Activated CD4-positive, alpha-beta T cell treated with anti-CD3 and anti-CD28 coated beads, Interleukin-2, Interleukin-6, amounts not matched to agents 100 ng/mL and 50 ng/mL, durations not matched to agents 16 hours and 8 hours (primary cell): ENCODE measurements at regions not wholly inside any gene's neighbourhood (a gene's known extent, or its start where the extent isn't known, plus 50 kb on each side); places are given as distances from the start of the nearest gene placed in this dataset.

Experiments used
- DNase-seq: peaks from one replicate; pipeline ENCODE4 v3.0.0-alpha.2; 2020

DNA sequence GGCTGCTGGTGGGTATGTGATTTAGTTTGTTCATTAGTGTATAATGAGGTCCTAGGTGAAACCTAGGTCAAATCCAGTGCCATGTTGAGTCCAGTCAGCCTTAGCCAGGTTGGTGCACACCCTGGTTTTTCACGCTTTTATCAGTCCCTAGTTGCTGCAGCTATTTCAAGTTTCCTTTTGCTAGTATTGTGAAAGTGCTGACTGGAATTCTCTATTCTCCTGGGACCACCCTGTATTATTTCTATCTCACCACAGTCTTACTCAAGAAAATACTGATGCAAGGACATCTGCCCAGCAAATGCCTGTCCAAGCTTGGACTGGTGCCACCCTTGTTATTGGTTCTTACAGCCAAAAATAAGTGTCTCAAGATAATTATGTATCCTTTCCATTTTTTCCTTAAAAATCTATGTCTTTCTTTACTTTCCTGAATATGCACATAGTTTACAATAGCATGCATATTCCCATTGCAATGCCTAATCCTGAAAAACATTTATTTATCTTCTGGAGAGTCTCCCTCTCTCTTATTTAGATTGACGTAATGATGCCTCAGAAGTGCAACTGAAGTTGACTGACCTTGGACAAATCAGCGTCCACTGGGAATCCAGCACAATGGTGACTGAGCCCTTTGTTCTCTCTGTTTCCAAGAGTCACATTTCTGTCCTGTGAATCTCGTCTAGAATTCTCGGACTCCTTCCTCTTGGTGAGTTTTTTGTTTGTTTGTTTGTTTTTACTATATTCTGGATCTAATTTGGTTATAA is 1075.0 kb downstream of the CDH9 start:
- DNase-seq, result no peak

DNA sequence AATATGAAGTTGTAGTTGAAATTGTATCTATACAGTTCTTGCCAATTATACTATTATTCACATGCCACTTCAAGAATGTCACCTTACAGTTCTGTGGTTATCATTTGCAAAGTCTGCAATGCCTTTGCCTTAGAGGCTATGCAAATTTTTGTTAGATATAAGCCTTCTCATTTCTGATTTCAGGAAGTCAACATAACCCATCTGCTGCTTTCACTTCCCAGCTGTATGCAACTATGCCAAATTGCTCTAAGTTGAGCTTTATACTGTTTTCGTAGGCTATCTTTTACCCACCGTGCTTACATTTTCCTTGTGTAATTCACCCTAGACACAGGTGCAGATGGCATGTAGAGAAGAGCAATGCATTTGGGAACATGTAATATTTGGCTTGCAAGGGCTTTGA is 1083.0 kb downstream of the CDH9 start:
- DNase-seq, result no peak

DNA sequence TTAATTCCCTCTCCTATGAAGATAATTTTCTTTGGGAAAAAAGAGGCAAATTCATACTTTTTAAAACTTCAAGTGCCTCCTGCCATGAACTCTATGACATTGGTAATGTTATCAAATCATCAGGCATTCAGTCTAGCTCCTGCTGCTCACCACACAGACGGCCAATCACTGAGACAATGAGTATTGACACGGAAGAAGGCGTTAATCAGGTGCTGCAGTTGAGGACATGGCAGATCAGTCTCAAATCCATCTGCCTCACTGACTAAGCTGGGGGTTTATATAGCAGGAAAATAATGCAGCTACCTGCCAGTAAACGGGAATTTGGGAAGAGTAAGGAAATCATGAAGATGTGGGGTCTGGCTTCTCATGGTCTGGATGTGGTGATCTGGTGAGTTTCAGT is 1087.7 kb downstream of the CDH9 start:
- DNase-seq, result no peak

DNA sequence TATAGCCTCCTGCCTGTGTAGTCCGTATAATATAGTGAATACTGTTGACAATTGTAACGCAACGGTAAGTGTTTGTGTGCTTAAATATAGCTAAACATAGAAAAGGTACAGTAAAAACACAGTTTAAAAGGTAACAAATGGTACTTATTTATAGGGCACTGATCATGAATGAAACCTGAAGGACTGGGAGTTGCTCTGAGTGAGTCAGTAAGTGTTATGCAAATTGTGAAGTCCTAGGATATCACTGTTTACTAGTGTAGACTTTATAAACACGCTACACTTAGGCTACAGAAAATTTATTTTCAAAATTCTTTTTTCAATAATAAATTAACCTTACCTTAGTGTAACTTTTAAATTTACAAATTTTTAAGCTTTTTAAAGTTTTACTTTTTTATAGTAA is 1090.1 kb downstream of the CDH9 start:
- no peak for DNase-seq

DNA sequence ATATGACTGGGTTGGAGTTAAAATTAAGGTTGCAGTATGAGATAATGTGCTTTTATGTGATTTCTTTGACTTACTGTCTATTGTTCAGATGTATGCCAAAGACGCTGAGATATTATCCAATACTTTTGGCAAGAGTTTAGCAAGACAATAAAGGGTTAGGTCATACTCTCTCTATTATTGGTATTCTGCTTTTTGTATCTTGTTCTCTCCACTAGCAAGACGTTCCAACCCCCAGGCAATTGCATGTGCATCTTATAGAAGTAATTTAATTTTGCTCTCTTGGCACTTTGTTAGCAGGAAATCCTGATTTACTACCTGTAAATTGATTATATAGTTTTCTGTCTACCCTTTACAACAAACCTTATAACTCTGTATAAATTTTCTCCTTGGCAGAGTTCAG is 1093.6 kb downstream of the CDH9 start:
- no peak for DNase-seq

DNA sequence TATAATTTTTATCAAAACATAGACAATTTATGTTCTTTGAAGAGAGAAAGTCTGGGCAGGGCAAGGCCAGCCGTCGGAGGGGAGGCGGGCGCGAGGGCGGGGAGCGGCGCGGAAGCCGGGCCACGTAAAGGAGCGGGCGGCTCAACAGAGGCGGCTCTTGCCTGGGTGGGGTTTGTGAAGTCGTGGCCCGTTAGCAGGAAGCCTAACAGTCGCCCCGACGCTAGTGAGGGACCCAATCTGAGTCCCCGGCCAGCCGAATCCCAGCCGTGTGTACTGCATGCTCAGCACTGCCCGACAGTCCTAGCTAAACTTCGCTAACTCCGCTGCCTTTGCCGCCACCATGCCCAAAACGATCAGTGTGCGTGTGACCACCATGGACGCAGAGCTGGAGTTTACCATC is 1129.2 kb downstream of the CDH9 start:
- no peak for DNase-seq

DNA sequence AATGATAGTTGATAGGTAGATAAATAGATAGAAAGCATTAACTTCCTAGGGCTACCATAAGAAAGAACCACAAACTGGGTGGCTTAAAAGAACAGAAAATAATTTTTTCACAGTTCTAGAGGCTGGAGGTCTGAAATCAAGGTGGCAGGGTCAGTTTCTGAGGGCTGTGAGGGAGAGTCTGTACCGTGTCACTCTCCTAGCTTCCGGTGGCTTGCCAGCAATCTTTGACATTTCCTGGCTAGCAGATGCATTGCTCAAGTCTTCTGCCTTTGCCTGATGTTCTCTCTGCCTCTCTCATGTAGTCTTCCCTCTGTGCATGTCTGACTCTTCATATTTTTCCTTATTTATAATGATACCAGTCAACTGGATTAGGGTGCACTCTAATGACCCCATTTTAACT is 1132.7 kb downstream of the CDH9 start:
- DNase-seq, result no peak

DNA sequence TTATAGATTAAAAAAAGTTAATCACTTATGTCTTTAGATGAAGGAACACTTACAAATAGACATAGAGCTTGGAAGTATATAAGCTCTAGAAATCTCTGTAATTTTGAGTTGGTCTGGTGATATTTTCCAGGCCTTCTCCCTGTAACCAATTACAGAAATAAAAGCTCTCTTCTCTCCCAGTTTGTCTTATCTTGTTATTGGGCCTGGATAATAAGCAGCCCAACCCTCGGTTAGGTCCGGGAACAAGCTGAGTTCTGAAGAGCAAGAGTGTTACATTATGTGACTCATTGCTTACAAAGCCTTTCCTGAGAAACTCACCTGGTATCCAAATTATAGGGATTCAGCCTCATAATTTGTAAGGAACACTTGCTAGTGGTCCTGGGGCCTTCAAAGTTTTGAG is 1146.2 kb downstream of the CDH9 start:
- DNase-seq, result no peak

DNA sequence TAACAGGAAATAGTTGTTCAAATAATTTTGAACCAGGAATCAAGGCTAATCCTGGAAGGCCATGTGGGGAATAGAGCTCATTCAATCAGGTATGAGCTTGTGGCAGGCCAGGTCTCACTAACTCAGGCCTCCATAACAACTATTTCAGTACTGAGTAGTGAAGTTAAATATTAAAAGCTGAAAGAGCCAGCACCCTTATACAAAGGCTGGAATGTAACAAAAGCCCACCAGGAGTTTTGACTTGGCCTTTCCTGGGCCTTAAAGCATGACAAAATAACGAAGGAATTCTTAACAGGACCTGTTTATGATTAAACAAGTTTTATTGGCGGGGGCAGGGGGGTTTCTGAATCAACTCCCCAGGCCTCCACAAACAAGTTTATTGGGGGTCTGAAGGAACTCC is 1146.7 kb downstream of the CDH9 start:
- DNase-seq, result no peak

DNA sequence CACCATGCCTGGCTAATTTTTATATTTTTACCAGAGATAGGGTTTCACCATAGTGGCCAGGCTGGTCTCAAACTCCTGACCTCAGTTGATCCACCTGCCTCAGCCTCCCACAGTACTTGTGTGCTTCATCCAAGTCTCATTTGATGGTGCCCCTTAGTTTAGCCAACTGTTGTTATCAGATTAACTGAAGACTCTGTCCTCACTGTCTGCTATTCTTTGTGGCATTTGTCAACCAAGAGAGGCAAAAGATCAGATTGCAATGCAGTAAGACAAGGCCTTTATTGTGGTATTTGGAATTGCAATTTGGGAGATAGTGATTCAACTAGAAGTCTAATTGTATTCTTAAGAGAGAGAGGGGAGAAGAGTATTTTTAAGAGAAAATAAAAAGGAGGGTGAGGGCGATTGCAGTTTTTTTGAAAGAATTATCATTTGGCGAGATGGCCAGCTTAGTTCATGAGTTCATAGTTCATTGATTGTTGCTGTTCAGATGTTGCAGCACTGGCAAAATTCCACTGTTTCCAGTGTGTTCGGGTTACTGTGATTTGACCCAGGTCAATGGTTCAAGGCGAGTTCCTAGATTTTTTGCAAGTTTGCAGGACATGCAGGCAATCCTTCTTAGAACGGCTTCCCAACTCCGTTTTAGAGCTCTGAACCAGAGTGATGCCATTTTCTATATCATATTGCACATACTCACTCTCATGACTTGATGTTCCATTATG is 1156.9 kb downstream of the CDH9 start:
- no peak for DNase-seq

DNA sequence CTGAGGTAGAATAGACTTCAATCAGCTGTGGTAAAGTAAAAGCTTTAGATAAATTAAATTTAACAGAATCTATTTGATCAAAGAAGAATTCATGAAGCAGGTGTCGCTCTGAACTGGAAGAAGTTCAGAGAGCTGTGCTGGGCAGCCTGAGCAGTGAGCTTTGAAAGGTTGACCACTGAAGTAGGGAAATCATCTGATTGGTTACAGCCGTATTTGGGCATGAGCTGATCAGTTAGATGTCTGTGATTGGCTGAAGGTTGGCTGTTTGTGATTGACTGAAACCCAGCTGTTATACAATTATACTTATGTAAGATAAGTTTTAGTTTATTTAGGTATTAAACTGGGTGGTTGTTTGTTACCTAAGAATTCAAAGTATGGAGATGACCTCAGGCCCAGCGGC is 1174.6 kb downstream of the CDH9 start:
- DNase-seq, result no peak

DNA sequence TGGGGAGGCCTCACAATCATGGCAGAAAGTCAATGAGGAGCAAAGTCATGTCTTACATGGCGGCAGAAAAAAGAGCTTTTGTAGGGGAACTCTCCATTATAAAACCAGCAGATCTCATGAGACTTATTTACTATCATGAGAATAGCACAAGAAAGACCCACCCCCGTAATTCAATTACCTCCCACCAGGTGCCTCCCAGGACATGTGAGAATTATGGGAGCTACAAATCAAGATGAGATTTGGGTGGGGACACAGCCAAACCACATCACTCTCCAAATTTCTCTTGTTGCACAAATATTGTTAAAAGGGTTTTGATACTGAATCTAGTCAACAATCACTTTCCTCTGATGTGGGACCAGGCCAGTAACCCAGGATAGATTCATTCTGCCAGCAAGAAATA is 1176.1 kb downstream of the CDH9 start:
- DNase-seq, result no peak

DNA sequence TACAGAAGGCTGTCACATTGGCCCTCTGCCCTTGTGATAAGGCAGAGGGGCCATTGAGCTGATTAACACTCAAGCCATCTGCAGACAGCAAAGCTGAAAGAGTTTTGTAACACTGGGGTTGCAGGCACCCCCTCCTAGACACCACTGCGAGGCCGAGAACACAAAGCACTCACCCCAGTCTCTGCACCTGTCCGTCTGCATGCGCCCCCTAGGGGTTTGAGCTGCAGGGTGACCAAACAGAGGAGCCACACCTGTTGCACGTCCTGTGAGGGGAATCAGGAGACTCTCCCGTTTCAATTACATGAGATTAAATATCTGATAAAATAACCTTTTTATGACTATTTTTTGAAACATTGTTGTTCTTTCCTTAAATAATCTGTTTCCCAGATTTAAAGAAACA is 1180.4 kb downstream of the CDH9 start:
- DNase-seq, result peak; percentile 0

DNA sequence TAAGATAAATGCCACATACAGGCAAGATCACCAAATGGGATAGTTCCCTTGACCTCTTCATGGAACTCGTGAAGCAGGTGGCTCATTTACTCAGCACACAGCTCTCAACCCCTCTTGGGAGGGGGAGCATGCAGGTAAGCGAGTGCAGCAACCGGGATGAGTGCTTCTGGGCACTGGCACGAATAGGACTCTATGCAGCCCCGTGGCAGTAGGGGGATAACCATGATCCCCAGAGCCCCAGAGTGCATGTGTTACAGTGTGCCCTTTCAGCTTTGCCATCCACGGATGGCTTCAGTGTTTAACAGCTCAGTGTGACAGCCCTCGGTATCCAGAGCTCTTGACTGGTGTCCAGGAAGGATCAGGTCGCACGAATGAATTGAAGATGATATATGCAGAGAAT is 1187.1 kb downstream of the CDH9 start:
- no peak for DNase-seq

DNA sequence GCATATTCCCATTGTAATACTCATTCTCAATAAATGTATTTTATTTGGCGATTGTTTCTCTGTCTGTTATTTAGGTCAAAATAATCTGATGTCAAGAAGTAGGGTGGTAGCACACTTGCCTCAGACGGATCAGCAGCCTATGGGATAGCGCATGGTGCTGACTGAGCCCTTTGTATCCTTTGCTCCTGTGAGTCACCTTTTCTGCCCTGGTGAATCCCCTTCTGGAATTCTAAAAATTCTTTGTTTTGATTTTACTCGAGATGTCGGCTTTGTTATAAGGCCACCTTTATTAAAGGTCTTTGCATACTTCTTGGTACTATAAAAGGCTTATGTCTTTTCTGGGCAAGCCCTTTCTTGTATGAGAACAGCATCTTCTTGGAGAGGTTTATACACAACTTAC is 1187.8 kb downstream of the CDH9 start:
- no peak for DNase-seq

DNA sequence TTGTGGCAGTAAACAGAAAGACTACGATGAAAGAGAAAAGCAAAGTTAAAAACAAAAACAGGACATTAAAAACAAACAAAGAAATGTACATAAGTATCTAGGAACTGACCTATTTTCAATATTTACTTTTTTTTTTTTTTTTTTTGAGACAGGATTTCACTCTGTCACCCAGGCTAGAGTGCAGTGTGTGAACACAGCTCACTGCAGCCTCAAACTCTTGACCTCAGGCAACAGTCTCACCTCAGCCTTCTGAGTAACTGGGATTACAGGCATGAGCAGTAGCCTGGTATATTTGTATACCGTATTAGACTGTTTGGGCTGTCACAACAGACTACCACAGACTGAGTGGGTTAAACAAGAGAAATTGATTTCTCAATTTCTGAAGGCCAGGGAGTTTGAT is 1189.1 kb downstream of the CDH9 start:
- no peak for DNase-seq

DNA sequence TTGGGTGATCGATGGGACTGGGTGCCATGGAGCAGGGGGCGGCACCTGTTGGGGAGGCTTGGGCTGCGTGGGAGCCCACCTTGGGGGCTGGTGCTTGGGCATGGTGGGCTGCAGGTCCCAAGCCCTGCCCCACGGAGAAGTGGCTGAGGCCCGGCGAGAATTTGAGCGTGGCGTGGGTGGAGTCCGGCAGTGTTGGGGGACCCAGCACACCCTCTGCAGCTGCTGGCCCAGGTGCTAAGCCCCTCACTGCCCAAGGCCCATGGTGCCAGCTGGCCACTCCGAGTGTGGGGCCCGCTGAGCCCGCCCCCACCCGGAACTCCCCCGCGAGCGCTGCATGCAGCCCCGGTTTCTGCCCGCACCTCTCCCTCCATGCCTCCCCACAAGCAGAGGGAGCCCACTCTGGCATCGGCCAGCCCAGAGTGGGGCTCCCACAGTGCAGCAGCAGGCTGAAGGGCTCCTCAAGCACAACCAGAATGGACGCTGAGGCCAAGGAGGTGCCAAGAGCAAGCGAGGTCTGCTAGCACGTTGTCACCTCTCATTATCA is 1178.6 kb upstream of the CDH10 start:
- no peak for DNase-seq
